Endothelial cell of umbilical vein (primary cell): ENCODE measurements at regions not wholly inside any gene's neighbourhood (a gene's known extent, or its start where the extent isn't known, plus 50 kb on each side); places are given as distances from the start of the nearest gene placed in this dataset.

Source experiments
- BruUV-seq: library from RNA; stranded (reverse); fragments of 400-500 nt; replicated peaks from 2 replicates; lab custom pipeline; 2021; lab: Mats Ljungman, UMichigan
- CTCF ChIA-PET: fragments of 300-600, 350-600 bp; sonication (Branson Sonifier 250); formaldehyde crosslinking; loops from one replicate; lab custom pipeline; 2021; ENCODE audit warnings: antibody characterized with exemption, inconsistent platforms; lab: Charles Lee
- POLR2A ChIA-PET: fragments of 300-600, 350-600 bp; sonication (Branson Sonifier 250); formaldehyde crosslinking; loops from one replicate; lab custom pipeline; 2021; ENCODE audit warnings: antibody characterized with exemption, inconsistent platforms; lab: Charles Lee
- DNase-seq: peaks from one replicate; pipeline ENCODE4 v3.0.0-alpha.2; 2011; ENCODE audit warnings: low read depth, low spot score
- FAIRE-seq: peaks from 2 replicates; lab custom pipeline; 2011; peaks lifted over from hg19 to GRCh38; lab: Jason Lieb, UNC
- H2AFZ ChIP-seq: 2 replicates; pipeline ENCODE4 v1.6.0; 2012; ENCODE audit warnings: low read depth, low read length, control low read depth, inconsistent platforms
- H3K27ac ChIP-seq: 2 replicates; pipeline ENCODE4 v1.5.1; 2011; ENCODE audit warnings: low read depth, mild to moderate bottlenecking, control low read depth, low read length, moderate library complexity; ENCODE audit not compliant: insufficient read depth
- H3K27me3 ChIP-seq, 2 experiments: 2 replicates each; pipeline versions ENCODE4 v1.6.0 to v1.6.1; 2011; ENCODE audit warnings: low read length in 2 of 2, mixed read lengths in 1 of 2; ENCODE audit not compliant: control insufficient read depth in 2 of 2, insufficient read depth in 2 of 2
- H3K36me3 ChIP-seq, 2 experiments: 2 replicates in 1 of 2; 3 replicates in 1 of 2; pipeline ENCODE4 v1.5.1; 2011; ENCODE audit warnings: low read length in 2 of 2, mild to moderate bottlenecking in 1 of 2, moderate library complexity in 1 of 2; ENCODE audit not compliant: control insufficient read depth in 2 of 2, insufficient read depth in 2 of 2; ENCODE audit errors: extremely low read depth in 1 of 2
- H3K4me1 ChIP-seq: 3 replicates; pipeline ENCODE4 v1.5.1; 2011; ENCODE audit warnings: mild to moderate bottlenecking, low read length; ENCODE audit not compliant: control insufficient read depth, insufficient read depth; ENCODE audit errors: extremely low read depth
- H3K4me2 ChIP-seq: 2 replicates; pipeline ENCODE4 v1.6.1; 2011; ENCODE audit warnings: low read length, control low read depth, mixed read lengths; ENCODE audit not compliant: insufficient read depth
- H3K4me3 ChIP-seq, 3 experiments: fragments of 200-600 bp in 1 of 3; sonication (generic), shearing (Covaris generic) in 1 of 3; replicated peaks in 1 of 3; 2 replicates each; pipeline ENCODE4 v1.5.1; 2011 to 2016; ENCODE audit warnings: control low read depth in 3 of 3, low read length in 3 of 3, mild to moderate bottlenecking in 2 of 3, inconsistent platforms in 1 of 3, low read depth in 1 of 3, moderate library complexity in 1 of 3; ENCODE audit not compliant: insufficient read depth in 1 of 3
- H3K79me2 ChIP-seq: 2 replicates; pipeline ENCODE4 v1.6.0; 2012; ENCODE audit warnings: low read length, inconsistent platforms; ENCODE audit not compliant: control insufficient read depth, insufficient read depth
- H3K9ac ChIP-seq: replicated peaks from 2 replicates; pipeline ENCODE3; 2011; ENCODE audit warnings: low read length, control low read depth; ENCODE audit not compliant: insufficient read depth; ENCODE audit errors: extremely low read depth
- H3K9me1 ChIP-seq: replicated peaks from 3 replicates; pipeline ENCODE4 v1.6.0; 2011; ENCODE audit warnings: mild to moderate bottlenecking, low read length; ENCODE audit not compliant: control insufficient read depth, insufficient read depth; ENCODE audit errors: extremely low read depth
- H3K9me3 ChIP-seq: replicated peaks from 2 replicates; pipeline ENCODE4 v1.5.1; 2012; ENCODE audit warnings: low read length, inconsistent platforms; ENCODE audit not compliant: control insufficient read depth, insufficient read depth
- H4K20me1 ChIP-seq: replicated peaks from 2 replicates; pipeline ENCODE3; 2011; ENCODE audit warnings: mild to moderate bottlenecking, low read length; ENCODE audit not compliant: control insufficient read depth, insufficient read depth; ENCODE audit errors: extremely low read depth
- GATA2 ChIP-seq: IDR thresholded peaks from 2 replicates; pipeline ENCODE4 v1.7.0; 2011; ENCODE audit warnings: low read depth, mild to moderate bottlenecking, moderate library complexity, mixed read lengths, low read length; ENCODE audit not compliant: insufficient read length, insufficient read depth
- JUN ChIP-seq: IDR thresholded peaks from 2 replicates; pipeline ENCODE4 v1.6.1; 2011; ENCODE audit warnings: borderline replicate concordance, low read depth; ENCODE audit not compliant: insufficient read length, insufficient read depth
- dilution Hi-C: fragments of 300-500 bp; cut with MboI; formaldehyde crosslinking; loops from one replicate; pipeline ENCODE4 v1.15.0; 2019; ENCODE audit warnings: low sequenced_read_pairs; ENCODE audit not compliant: extremely low pct_ligation_motif_present
- intact Hi-C: fragments of 100-400 bp; cut with micrococcal nuclease; formaldehyde crosslinking; loops from one replicate; pipeline ENCODE4 v1.10.0; 2022
- TF ChIP-seq, protein P1 (sequence below): IDR thresholded peaks from 2 replicates; pipeline ENCODE4 v1.6.1; 2011; ENCODE audit not compliant: insufficient read depth, insufficient read length

DNA sequence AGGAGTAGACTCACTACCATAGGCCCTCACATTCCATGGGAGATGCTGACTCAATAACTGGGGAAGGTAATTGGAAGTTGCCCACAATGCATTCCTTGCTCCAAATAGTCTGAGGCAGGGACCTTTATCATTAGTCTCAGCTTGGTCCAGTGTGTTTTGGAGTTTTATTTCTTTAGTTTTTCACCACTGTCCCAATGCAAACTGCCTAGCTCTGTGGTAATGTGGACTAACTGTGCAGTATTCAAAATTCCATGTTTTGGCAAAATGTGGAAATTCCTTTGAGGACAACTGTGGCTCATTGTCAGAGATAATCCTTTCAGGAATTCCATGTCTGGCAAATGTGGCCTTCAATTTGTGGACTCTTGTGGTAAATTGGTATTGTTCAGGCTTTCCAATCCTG is 78.1 kb upstream of the PAPPA2 start:
- POLR2A ChIA-PET: no interaction called here
- H3K9me1 ChIP-seq: no peaks in the 10 kb centered on the region
- H3K79me2 ChIP-seq: no peaks in the 10 kb centered on the region
- intact Hi-C loops (no loop called here), dilution Hi-C loops (no loop called here)
- H3K36me3 ChIP-seq: no peaks in the 10 kb centered on the region
- TF ChIP-seq, protein P1, sequence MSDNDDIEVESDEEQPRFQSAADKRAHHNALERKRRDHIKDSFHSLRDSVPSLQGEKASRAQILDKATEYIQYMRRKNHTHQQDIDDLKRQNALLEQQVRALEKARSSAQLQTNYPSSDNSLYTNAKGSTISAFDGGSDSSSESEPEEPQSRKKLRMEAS: no peak
- no peak for TF ChIP-seq GATA2
- no peak overlapping the region for H2AFZ ChIP-seq
- H3K9ac ChIP-seq: no peak overlapping the region
- no peaks in the 10 kb centered on the region for H4K20me1 ChIP-seq
- no peaks in the 10 kb centered on the region for H3K9me3 ChIP-seq
- no peaks in the 10 kb centered on the region for H3K4me1 ChIP-seq
- no peak overlapping the region for H3K27ac ChIP-seq
- CTCF ChIA-PET: interaction anchor here (0.6 kb wide), 1 partner anchor 211 kb away, joined by 4 read pairs; no protein-coding TSS in a partner anchor
- FAIRE-seq (no peak), DNase-seq (no peak)
- H3K4me2 ChIP-seq: no peak overlapping the region
- no peaks in the 10 kb centered on the region for H3K27me3 ChIP-seq
- no peak overlapping the region for H3K4me3 ChIP-seq
- BruUV-seq: no TSS peak

DNA sequence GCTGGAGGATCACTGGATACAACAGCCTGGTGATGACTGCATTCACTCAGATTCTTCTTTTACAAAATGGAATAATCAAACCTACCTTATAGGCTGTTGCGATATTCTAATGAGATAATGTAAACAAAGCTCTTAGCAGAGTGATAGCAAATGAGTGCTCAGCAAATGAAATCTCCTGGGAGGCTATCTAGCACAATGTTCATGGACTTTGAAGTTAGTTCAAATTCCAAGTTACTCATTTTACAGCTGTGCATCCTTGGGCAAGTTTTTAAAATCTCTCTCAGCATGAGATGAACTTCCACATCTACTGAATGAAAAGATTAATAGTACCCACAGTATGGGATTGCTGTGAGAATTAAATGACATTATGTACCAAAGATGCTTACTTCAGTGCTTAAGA is 80.8 kb upstream of the PAPPA2 start:
- no TSS peak for BruUV-seq
- FAIRE-seq: no peak
- no peak for DNase-seq
- Histone ChIP-seq H3K4me1 (no peaks in the 10 kb centered on the region), H3K27ac (no peak overlapping the region), H3K27me3 (no peaks in the 10 kb centered on the region), H3K9ac (no peak overlapping the region), H3K9me3 (no peaks in the 10 kb centered on the region), H2AFZ (no peak overlapping the region), H3K4me3 (no peak overlapping the region), H3K79me2 (no peaks in the 10 kb centered on the region), H3K9me1 (no peaks in the 10 kb centered on the region), H3K4me2 (no peak overlapping the region), H3K36me3 (no peaks in the 10 kb centered on the region), H4K20me1 (no peaks in the 10 kb centered on the region)
- POLR2A ChIA-PET: no interaction called here
- intact Hi-C loops (no loop called here), dilution Hi-C loops (no loop called here)
- no peak for TF ChIP-seq GATA2
- TF ChIP-seq JUN: no peak
- CTCF ChIA-PET: no interaction called here
